GM12875 (cell line): ENCODE measurements at regions not wholly inside any gene's neighbourhood (a gene's known extent, or its start where the extent isn't known, plus 50 kb on each side); places are given as distances from the start of the nearest gene placed in this dataset.

Experiments
- H3K4me3 ChIP-seq: one replicate; pipeline ENCODE4 v1.5.1; 2011; ENCODE audit warnings: low read depth, low read length, control low read depth
- TF ChIP-seq, protein P1 (sequence below): IDR thresholded peaks from 2 replicates; pipeline ENCODE4 v1.5.1; 2011; ENCODE audit warnings: low read depth, mild to moderate bottlenecking, control low read depth, inconsistent platforms, low read length, moderate library complexity, borderline replicate concordance; ENCODE audit not compliant: insufficient read depth

DNA sequence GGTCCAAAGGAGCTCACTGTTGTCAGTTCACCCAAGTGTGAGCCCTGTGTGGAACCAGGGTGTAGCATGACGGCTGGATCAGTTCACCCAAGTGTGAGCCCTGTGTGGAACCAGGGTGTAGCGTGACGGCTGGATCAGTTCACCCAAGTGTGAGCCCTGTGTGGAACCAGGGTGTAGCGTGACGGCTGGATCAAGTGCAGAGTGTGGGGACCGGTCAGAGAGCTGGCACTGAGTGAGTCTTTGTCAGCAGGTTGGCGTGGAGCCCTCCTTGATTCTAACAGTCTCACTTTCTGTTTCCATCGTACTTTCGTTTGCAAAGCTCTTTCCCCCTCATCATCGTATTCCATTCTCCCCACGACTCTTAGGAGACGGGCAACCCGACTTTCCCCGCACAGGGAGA, 57.9 kb upstream of the DLG1 start:
- TF ChIP-seq, protein P1, sequence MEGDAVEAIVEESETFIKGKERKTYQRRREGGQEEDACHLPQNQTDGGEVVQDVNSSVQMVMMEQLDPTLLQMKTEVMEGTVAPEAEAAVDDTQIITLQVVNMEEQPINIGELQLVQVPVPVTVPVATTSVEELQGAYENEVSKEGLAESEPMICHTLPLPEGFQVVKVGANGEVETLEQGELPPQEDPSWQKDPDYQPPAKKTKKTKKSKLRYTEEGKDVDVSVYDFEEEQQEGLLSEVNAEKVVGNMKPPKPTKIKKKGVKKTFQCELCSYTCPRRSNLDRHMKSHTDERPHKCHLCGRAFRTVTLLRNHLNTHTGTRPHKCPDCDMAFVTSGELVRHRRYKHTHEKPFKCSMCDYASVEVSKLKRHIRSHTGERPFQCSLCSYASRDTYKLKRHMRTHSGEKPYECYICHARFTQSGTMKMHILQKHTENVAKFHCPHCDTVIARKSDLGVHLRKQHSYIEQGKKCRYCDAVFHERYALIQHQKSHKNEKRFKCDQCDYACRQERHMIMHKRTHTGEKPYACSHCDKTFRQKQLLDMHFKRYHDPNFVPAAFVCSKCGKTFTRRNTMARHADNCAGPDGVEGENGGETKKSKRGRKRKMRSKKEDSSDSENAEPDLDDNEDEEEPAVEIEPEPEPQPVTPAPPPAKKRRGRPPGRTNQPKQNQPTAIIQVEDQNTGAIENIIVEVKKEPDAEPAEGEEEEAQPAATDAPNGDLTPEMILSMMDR = no peak
- H3K4me3 ChIP-seq = no peak overlapping the region

DNA sequence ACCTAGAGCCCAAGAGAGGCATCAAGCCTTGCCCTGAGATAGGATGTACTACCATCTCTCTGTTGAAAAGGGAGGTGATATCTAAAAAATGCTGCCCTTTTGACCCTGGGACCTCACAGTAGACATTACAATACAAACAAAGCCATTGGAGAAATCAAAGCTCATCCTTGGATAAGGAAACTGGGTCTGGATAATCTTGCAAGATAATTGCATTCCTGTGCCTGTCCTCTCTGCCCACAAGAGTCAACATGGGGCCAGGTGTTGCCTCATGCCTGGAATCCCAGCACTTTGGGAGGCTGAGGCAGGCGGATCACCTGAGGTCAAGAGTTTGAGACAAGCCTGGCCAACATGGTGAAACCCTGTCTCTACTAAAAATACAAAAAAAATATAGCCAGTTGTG, 57.3 kb upstream of the DLG1 start:
- TF ChIP-seq, protein P1 = no peak
- H3K4me3 ChIP-seq = no peak overlapping the region

DNA sequence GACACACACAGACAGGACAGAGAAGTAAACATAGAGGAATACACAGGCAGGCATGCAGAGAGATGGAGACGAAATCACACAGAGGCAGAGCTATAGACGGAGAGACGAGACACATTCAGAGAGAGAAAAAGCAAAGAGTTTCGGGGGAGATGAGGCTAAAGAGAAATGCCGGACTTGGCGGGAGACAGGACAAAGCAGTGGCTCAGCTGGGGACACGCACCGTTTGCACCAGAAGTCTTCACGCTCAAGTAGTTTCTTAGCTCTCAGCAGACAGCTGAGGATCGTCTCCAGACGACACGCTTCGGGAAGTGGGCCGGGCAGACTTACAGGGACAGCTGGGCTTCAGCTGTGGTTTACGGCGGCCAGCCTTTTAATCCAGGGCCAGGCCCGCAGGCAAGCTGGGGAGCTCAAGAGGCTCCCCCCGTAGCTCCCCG, 56.2 kb upstream of the DLG1 start:
- H3K4me3 ChIP-seq = no peak overlapping the region
- TF ChIP-seq, protein P1 = no peak

GRCh38 chr3:197353867-197354567, 55.6 kb upstream of the DLG1 start:
- no peak overlapping the region for H3K4me3 ChIP-seq
- TF ChIP-seq, protein P1 = no peak

GRCh38 chr3:197353001-197353866, 54.8 kb upstream of the DLG1 start:
- TF ChIP-seq, protein P1 = no peak
- no peak overlapping the region for H3K4me3 ChIP-seq

DNA sequence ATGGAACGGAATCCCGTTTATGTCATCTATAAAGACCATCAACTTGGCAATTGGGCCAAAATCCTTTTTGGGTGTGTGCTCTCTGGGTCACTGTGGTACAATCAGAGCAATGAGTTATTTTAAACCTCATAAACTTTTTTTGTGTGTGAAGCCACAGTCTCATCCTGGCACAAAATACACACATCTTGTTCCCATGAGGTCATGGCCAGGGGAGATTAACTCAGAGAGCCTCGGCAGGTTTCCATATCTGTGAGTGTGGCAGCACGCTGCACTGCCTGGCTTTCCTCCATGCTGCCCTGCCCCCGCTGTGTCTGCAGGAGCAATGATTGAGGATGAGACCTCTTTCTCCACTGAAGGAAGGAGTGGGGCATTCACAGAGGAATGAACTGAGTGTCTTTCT, 54.0 kb upstream of the DLG1 start:
- TF ChIP-seq, protein P1 = no peak

DNA sequence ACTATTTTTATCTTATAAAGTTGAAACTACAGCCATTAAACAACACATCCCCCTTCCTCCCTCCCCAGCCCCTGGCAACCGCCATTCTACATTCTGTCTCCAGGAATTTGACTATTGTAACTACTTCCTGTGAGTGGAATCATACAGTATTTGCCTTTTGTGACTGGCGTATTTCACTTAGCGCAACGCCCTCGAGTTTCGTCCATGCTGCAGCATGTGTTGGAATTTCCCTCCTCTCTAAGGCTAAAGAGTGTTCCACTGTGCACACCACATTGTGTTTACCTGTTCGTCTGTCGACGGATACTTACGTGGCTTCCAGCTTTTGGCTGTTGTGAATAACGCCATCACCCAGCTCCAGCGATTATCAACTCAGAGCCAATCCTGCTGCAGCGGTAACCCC, 52.0 kb upstream of the DLG1 start:
- TF ChIP-seq, protein P1 = no peak
- H3K4me3 ChIP-seq = no peak overlapping the region

More for the DNA sequence above, 54.0 kb upstream of the DLG1 start:
- H3K4me3 ChIP-seq = no peak overlapping the region
